ENCODE measurements at regions not wholly inside any gene's neighbourhood (a gene's known extent, or its start where the extent isn't known, plus 50 kb on each side); places are given as distances from the start of the nearest gene placed in this dataset.

DNA sequence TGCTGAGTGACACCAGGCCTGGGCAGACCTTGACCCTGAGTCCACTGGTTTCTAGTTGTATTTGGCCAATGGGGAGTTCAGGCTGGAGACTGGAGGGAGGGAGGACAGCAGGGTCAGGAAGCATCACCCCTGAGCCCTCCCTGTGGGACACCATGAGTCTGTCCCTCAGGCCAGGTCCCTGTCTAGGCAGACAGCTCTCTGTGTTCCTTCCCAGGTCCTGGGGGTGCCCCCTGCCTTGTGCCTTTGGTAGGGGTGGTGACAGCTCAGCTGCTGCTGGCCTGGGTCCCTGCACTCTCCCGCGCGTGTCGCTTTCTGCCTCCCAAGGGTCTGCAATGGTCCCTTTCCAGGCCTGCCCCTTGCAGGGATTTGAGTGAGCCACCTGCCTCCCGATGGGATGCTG lies 125.5 kb downstream of the OLFM1 start:
- TF ChIP-seq, protein P1, sequence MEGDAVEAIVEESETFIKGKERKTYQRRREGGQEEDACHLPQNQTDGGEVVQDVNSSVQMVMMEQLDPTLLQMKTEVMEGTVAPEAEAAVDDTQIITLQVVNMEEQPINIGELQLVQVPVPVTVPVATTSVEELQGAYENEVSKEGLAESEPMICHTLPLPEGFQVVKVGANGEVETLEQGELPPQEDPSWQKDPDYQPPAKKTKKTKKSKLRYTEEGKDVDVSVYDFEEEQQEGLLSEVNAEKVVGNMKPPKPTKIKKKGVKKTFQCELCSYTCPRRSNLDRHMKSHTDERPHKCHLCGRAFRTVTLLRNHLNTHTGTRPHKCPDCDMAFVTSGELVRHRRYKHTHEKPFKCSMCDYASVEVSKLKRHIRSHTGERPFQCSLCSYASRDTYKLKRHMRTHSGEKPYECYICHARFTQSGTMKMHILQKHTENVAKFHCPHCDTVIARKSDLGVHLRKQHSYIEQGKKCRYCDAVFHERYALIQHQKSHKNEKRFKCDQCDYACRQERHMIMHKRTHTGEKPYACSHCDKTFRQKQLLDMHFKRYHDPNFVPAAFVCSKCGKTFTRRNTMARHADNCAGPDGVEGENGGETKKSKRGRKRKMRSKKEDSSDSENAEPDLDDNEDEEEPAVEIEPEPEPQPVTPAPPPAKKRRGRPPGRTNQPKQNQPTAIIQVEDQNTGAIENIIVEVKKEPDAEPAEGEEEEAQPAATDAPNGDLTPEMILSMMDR (conservative IDR thresholded peaks at IDR 0.05; ENCODE audit: low read length): no peak
- no peak for TF ChIP-seq EZH2phosphoT487 (IDR thresholded peaks at IDR 0.05; ENCODE audit: borderline replicate concordance)

Measured in Loucy (cell line).